PC-9 (cell line): ENCODE measurements at regions not wholly inside any gene's neighbourhood (a gene's known extent, or its start where the extent isn't known, plus 50 kb on each side); places are given as distances from the start of the nearest gene placed in this dataset.

Source experiments
- BruUV-seq: library from RNA; stranded (reverse); fragments of 400-500 nt; replicated peaks from 2 replicates; lab custom pipeline; 2021; lab: Mats Ljungman, UMichigan
- CTCF ChIA-PET: fragments of 300-600 bp; sonication (Branson Sonifier 250); formaldehyde crosslinking; loops from one replicate; lab custom pipeline; 2022; ENCODE audit warnings: antibody characterized with exemption; lab: Charles Lee
- POLR2A ChIA-PET: fragments of 300-600 bp; sonication (Branson Sonifier 250); formaldehyde crosslinking; loops from one replicate; lab custom pipeline; 2022; ENCODE audit warnings: antibody characterized with exemption; ENCODE audit not compliant: unreplicated experiment; lab: Charles Lee
- DNase-seq, 2 experiments: peaks; one replicate each; pipeline versions ENCODE4 v3.0.0 to v3.0.0-alpha.2; 2015 to 2022; ENCODE audit warnings: mixed read lengths in 1 of 2
- H2AFZ ChIP-seq: fragments of 200-600 bp; sonication (generic); 2 replicates; pipeline ENCODE4 v1.8.1; 2017; ENCODE audit warnings: antibody characterized with exemption
- H3F3A ChIP-seq: fragments of 200-600 bp; sonication (generic); 2 replicates; pipeline ENCODE4 v1.8.1; 2017; ENCODE audit warnings: antibody characterized with exemption, mild to moderate bottlenecking, low read depth; ENCODE audit not compliant: insufficient read depth
- H3K27ac ChIP-seq: fragments of 200-600 bp; sonication (generic); 2 replicates; pipeline ENCODE4 v1.6.1; 2016; ENCODE audit warnings: mixed run types
- H3K27me3 ChIP-seq: fragments of 200-600 bp; sonication (generic); 2 replicates; pipeline ENCODE4 v1.6.1; 2016; ENCODE audit warnings: low read depth, mixed run types; ENCODE audit not compliant: insufficient read depth
- H3K36me3 ChIP-seq: fragments of 200-600 bp; sonication (generic); 2 replicates; pipeline ENCODE4 v1.6.1; 2016; ENCODE audit warnings: low read depth, mixed run types
- H3K4me1 ChIP-seq: fragments of 200-600 bp; sonication (generic); replicated peaks from 2 replicates; pipeline ENCODE4 v1.6.1; 2016; ENCODE audit warnings: mixed run types; ENCODE audit not compliant: insufficient read depth
- H3K4me2 ChIP-seq: fragments of 200-600 bp; sonication (generic); 2 replicates; pipeline ENCODE4 v1.6.1; 2017; ENCODE audit warnings: mixed run types
- H3K4me3 ChIP-seq: fragments of 200-600 bp; sonication (generic); 2 replicates; pipeline ENCODE4 v1.6.1; 2016; ENCODE audit warnings: mixed run types
- H3K79me2 ChIP-seq: fragments of 200-600 bp; sonication (generic); 2 replicates; pipeline ENCODE4 v1.6.1; 2017; ENCODE audit warnings: low read depth, mixed run types
- H3K9me2 ChIP-seq: fragments of 200-600 bp; sonication (generic); 2 replicates; pipeline ENCODE4 v1.8.1; 2017; ENCODE audit warnings: mild to moderate bottlenecking; ENCODE audit not compliant: insufficient read depth
- H3K9me3 ChIP-seq: fragments of 200-600 bp; sonication (generic); 2 replicates; pipeline ENCODE4 v1.8.1; 2016; ENCODE audit warnings: low read depth; ENCODE audit not compliant: insufficient read depth
- H4K20me1 ChIP-seq: fragments of 200-600 bp; sonication (generic); 2 replicates; pipeline ENCODE4 v1.8.1; 2017; ENCODE audit not compliant: insufficient read depth
- CTCF ChIP-seq: fragments of 200-600 bp; sonication (generic); conservative IDR thresholded peaks from 2 replicates; pipeline ENCODE4 v1.6.1; 2017; ENCODE audit warnings: mixed run types, antibody characterized with exemption, mild to moderate bottlenecking, moderate library complexity
- EZH2 ChIP-seq: fragments of 200-600 bp; sonication (generic); IDR thresholded peaks from 2 replicates; pipeline ENCODE4 v1.8.0; 2017; ENCODE audit warnings: antibody characterized with exemption, low read depth
- intact Hi-C: fragments of 100-400 bp; cut with micrococcal nuclease; formaldehyde crosslinking; loops from one replicate; pipeline ENCODE4 v1.10.0; 2022; ENCODE audit not compliant: unreplicated experiment

GRCh38 chr4:111957116-111957515 lies 188.1 kb upstream of the FAM241A start:
- no peak overlapping the region for H3K4me2 ChIP-seq
- intact Hi-C loops, result no loop called here
- ChIA-PET CTCF (no interaction called here), POLR2A (no interaction called here)
- H2AFZ ChIP-seq, result no peak overlapping the region
- no peaks in the 10 kb centered on the region for H3K36me3 ChIP-seq
- TF ChIP-seq EZH2 (no peak), CTCF (no peak)
- no peaks in the 10 kb centered on the region for H3K79me2 ChIP-seq
- H3K4me3 ChIP-seq, result no peak overlapping the region
- no TSS peak for BruUV-seq
- H3K9me2 ChIP-seq, result no peaks in the 10 kb centered on the region
- H3K4me1 ChIP-seq, result peaks cover 19% of the 10 kb centered on the region
- H4K20me1 ChIP-seq, result no peaks in the 10 kb centered on the region
- H3K27me3 ChIP-seq, result no peaks in the 10 kb centered on the region
- no peak for DNase-seq
- H3K9me3 ChIP-seq, result no peaks in the 10 kb centered on the region; the same call in 1 of the 2 replicates
- no peaks in the 10 kb centered on the region for H3F3A ChIP-seq
- no peak overlapping the region for H3K27ac ChIP-seq

- Histone ChIP-seq H3K4me3 (no peak overlapping the region), H3K4me1 (peaks cover 19% of the 10 kb centered on the region), H3K36me3 (no peaks in the 10 kb centered on the region), H2AFZ (no peak overlapping the region), H3K27ac (no peak overlapping the region), H3K9me2 (no peaks in the 10 kb centered on the region), H3K27me3 (no peaks in the 10 kb centered on the region), H4K20me1 (no peaks in the 10 kb centered on the region), H3F3A (no peaks in the 10 kb centered on the region), H3K4me2 (no peak overlapping the region), H3K9me3 (no peaks in the 10 kb centered on the region; the same call in 1 of the 2 replicates), H3K79me2 (no peaks in the 10 kb centered on the region)
- ChIA-PET POLR2A (no interaction called here), CTCF (no interaction called here)
- no peak for TF ChIP-seq CTCF
- TF ChIP-seq EZH2, result no peak
- DNase-seq, result no peak
- BruUV-seq, result no TSS peak
- intact Hi-C loops, result no loop called here
Observed at GRCh38 chr4:111957997-111958396, 187.3 kb upstream of the FAM241A start.

GRCh38 chr4:111959222-111959621 lies 186.0 kb upstream of the FAM241A start:
- no peaks in the 10 kb centered on the region for H3K36me3 ChIP-seq
- H3K4me2 ChIP-seq, result no peak overlapping the region
- H4K20me1 ChIP-seq, result no peaks in the 10 kb centered on the region
- H3K27ac ChIP-seq, result no peak overlapping the region
- H3K27me3 ChIP-seq, result no peaks in the 10 kb centered on the region
- H2AFZ ChIP-seq, result no peak overlapping the region
- POLR2A ChIA-PET, result no interaction called here
- BruUV-seq, result no TSS peak
- H3K4me1 ChIP-seq, result peaks cover 19% of the 10 kb centered on the region
- H3K9me3 ChIP-seq, result no peaks in the 10 kb centered on the region; the same call in 1 of the 2 replicates
- no peaks in the 10 kb centered on the region for H3K79me2 ChIP-seq
- H3F3A ChIP-seq, result no peaks in the 10 kb centered on the region
- no peak overlapping the region for H3K4me3 ChIP-seq
- peak in 1 of 2 experiments; percentile 19 for DNase-seq
- no peaks in the 10 kb centered on the region for H3K9me2 ChIP-seq
- intact Hi-C loops, result no loop called here
- TF ChIP-seq CTCF (no peak), EZH2 (no peak)
- CTCF ChIA-PET, result no interaction called here
